ENCODE measurements at regions not wholly inside any gene's neighbourhood (a gene's known extent, or its start where the extent isn't known, plus 50 kb on each side); places are given as distances from the start of the nearest gene placed in this dataset.

- TF ChIP-seq CTCF (IDR thresholded peaks at IDR 0.05) (no peak), POLR2A (IDR thresholded peaks at IDR 0.05) (no peak)
Measured at GRCh38 chr17:54373970-54374369, 526.7 kb upstream of the TOM1L1 start.
